ENCODE measurements at regions not wholly inside any gene's neighbourhood (a gene's known extent, or its start where the extent isn't known, plus 50 kb on each side); places are given as distances from the start of the nearest gene placed in this dataset.

DNA sequence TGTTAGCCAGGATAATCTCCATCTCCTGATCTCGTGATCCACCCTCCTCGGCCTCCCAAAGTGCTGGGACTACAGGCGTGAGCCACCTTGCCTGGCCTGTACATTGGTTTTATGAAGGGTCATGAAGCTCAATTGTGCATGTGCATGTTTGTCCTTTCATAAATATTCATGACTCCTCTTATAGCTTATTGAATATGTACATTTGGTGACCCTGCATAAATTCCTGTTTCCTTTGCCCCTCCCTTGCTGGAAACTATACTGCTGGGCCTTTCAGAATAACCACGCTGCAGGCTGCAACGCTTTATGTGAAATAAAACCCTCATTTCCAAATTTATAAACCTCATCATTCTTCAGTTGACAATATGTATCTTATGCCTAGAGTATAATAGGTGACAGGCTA lies 978.0 kb upstream of the LCORL start:
- Histone ChIP-seq H3K79me2 (ENCODE audit: insufficient read depth, low read length) (no peaks in the 10 kb centered on the region), H2AFZ (ENCODE audit: low read length) (no peak overlapping the region), H3T11ph (ENCODE audit: low read length) (no peak overlapping the region), H3K4me1 (ENCODE audit: insufficient read depth, low read length) (no peaks in the 10 kb centered on the region; the same call in 1 of the 2 replicates), H3K4ac (ENCODE audit: low read depth, low read length) (no peak overlapping the region), H2BK12ac (ENCODE audit: insufficient read length, low read depth, low read length) (no peak overlapping the region), H4K8ac (replicated peaks; ENCODE audit: insufficient read length, low read depth, low read length) (no peak overlapping the region), H2BK20ac (ENCODE audit: low read depth, low read length, poor library complexity, severe bottlenecking) (no peak overlapping the region), H3K14ac (ENCODE audit: insufficient read depth, low read length) (no peak overlapping the region), H3K56ac (ENCODE audit: insufficient read length, low read depth, low read length) (no peak overlapping the region), H4K91ac (ENCODE audit: insufficient read length, low read depth, low read length) (no peak overlapping the region), H2AK5ac (ENCODE audit: insufficient read length, low read length) (no peak overlapping the region), H3K9ac (ENCODE audit: extremely low read depth, insufficient read length, low read length) (no peak overlapping the region), H3K9me3 (ENCODE audit: control insufficient read depth, low read depth, low read length) (no peaks in the 10 kb centered on the region), H2BK120ac (ENCODE audit: low read depth, low read length, poor library complexity, severe bottlenecking) (no peak overlapping the region), H4K20me1 (ENCODE audit: control insufficient read depth, insufficient read depth, insufficient read length) (no peaks in the 10 kb centered on the region), H3K27me3 (ENCODE audit: insufficient read depth, low read length) (no peaks in the 10 kb centered on the region), H2BK5ac (ENCODE audit: insufficient read length, low read length) (no peak overlapping the region), H4K5ac (ENCODE audit: insufficient read length, low read depth, low read length) (no peak overlapping the region), H3K27ac (ENCODE audit: insufficient read length, low read depth, low read length) (no peak overlapping the region), H3K79me1 (ENCODE audit: insufficient read depth, low read depth, low read length, poor library complexity, severe bottlenecking) (no peaks in the 10 kb centered on the region), H2BK15ac (ENCODE audit: low read depth, low read length) (no peak overlapping the region), H3K18ac (ENCODE audit: insufficient read length, low read depth, low read length) (no peak overlapping the region), H3K23me2 (ENCODE audit: insufficient read length, low read depth, low read length, poor library complexity, severe bottlenecking) (no peaks in the 10 kb centered on the region), H3K23ac (ENCODE audit: insufficient read length, low read depth, low read length) (no peak overlapping the region), H3K4me2 (ENCODE audit: insufficient read depth, insufficient read length, low read length) (no peak overlapping the region)
- DNase-seq, result no peak
- no CpG with 5 or more reads among the region's 5 CpGs for WGBS (ENCODE audit: extremely low coverage, insufficient read length, low lambda C conversion rate)
- no peak overlapping the region; a peak in 1 of 5 replicates for H3K4me3 Mint-ChIP-seq
- H3K4me1 Mint-ChIP-seq, result peaks cover 0 to 3% of the 10 kb centered on the region in 2 experiments; a peak in 1 of 4 replicates
- peaks cover 47 to 48% of the 10 kb centered on the region in 2 experiments for H3K9me3 Mint-ChIP-seq
- peaks cover 31 to 56% (median 36%) of the 10 kb centered on the region in 3 experiments for H3K36me3 Mint-ChIP-seq (ENCODE audit: insufficient read depth in 1 of 3, low read depth in 3 of 3)
- no peak overlapping the region for H3K27ac Mint-ChIP-seq
- TF ChIP-seq, protein P1, sequence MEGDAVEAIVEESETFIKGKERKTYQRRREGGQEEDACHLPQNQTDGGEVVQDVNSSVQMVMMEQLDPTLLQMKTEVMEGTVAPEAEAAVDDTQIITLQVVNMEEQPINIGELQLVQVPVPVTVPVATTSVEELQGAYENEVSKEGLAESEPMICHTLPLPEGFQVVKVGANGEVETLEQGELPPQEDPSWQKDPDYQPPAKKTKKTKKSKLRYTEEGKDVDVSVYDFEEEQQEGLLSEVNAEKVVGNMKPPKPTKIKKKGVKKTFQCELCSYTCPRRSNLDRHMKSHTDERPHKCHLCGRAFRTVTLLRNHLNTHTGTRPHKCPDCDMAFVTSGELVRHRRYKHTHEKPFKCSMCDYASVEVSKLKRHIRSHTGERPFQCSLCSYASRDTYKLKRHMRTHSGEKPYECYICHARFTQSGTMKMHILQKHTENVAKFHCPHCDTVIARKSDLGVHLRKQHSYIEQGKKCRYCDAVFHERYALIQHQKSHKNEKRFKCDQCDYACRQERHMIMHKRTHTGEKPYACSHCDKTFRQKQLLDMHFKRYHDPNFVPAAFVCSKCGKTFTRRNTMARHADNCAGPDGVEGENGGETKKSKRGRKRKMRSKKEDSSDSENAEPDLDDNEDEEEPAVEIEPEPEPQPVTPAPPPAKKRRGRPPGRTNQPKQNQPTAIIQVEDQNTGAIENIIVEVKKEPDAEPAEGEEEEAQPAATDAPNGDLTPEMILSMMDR (conservative IDR thresholded peaks at IDR 0.05), result no peak
- H3K27me3 Mint-ChIP-seq (ENCODE audit: low read depth), result no peaks in the 10 kb centered on the region
